Bronchial epithelial cell (primary cell): ENCODE measurements at regions not wholly inside any gene's neighbourhood (a gene's known extent, or its start where the extent isn't known, plus 50 kb on each side); places are given as distances from the start of the nearest gene placed in this dataset.

Experiments used
- DNase-seq: peaks from one replicate; pipeline ENCODE4 v3.0.0-alpha.2; 2010; ENCODE audit warnings: low read depth
- FAIRE-seq: peaks from 2 replicates; lab custom pipeline; 2011; peaks lifted over from hg19 to GRCh38; lab: Jason Lieb, UNC
- H3K27me3 ChIP-seq: 2 replicates; pipeline ENCODE4 v1.5.1; 2011; ENCODE audit warnings: low read length; ENCODE audit not compliant: control insufficient read depth, insufficient read depth
- H3K36me3 ChIP-seq: 2 replicates; pipeline ENCODE4 v1.5.1; 2011; ENCODE audit warnings: low read length; ENCODE audit not compliant: control insufficient read depth, insufficient read depth
- H3K4me3 ChIP-seq: 2 replicates; pipeline ENCODE4 v1.5.1; 2011; ENCODE audit warnings: mild to moderate bottlenecking, low read depth, low read length, control low read depth
- TF ChIP-seq, protein P1 (sequence below): IDR thresholded peaks from 2 replicates; pipeline ENCODE4 v1.5.1; 2011; ENCODE audit warnings: mild to moderate bottlenecking, moderate library complexity, low read length, control low read depth, inconsistent platforms; ENCODE audit not compliant: insufficient read depth, severe bottlenecking

DNA sequence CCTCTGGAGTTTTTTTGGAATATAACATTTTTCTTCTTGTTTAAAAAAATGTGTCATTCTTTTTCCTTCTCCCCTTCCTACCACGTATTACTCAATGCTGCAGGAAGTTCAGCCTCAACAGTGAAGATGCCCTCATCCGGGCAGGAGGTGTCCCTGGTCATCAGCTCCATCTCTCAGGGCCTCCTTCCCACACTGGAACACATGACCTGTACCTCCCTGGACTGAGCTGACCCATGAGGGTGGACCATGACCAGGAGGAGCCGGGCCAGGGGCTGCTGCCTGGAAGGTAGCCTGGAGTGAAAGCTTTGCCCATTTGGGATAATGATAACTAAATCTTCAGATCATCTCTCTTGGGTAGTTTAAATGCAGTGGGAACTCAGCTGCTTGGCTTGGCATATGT is 316.5 kb upstream of the ZMIZ1 start:
- H3K4me3 ChIP-seq = no peak overlapping the region
- TF ChIP-seq, protein P1, sequence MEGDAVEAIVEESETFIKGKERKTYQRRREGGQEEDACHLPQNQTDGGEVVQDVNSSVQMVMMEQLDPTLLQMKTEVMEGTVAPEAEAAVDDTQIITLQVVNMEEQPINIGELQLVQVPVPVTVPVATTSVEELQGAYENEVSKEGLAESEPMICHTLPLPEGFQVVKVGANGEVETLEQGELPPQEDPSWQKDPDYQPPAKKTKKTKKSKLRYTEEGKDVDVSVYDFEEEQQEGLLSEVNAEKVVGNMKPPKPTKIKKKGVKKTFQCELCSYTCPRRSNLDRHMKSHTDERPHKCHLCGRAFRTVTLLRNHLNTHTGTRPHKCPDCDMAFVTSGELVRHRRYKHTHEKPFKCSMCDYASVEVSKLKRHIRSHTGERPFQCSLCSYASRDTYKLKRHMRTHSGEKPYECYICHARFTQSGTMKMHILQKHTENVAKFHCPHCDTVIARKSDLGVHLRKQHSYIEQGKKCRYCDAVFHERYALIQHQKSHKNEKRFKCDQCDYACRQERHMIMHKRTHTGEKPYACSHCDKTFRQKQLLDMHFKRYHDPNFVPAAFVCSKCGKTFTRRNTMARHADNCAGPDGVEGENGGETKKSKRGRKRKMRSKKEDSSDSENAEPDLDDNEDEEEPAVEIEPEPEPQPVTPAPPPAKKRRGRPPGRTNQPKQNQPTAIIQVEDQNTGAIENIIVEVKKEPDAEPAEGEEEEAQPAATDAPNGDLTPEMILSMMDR = no peak
- DNase-seq (no peak), FAIRE-seq (no peak)
- no peaks in the 10 kb centered on the region for H3K36me3 ChIP-seq
- H3K27me3 ChIP-seq = peaks cover 16% of the 10 kb centered on the region

GRCh38 chr10:78752708-78753107 is 316.1 kb upstream of the ZMIZ1 start:
- DNase-seq (no peak), FAIRE-seq (no peak)
- no peak overlapping the region for H3K4me3 ChIP-seq
- TF ChIP-seq, protein P1 = no peak
- H3K36me3 ChIP-seq = no peaks in the 10 kb centered on the region
- peaks cover 16% of the 10 kb centered on the region for H3K27me3 ChIP-seq

GRCh38 chr10:78754269-78755062 is 314.3 kb upstream of the ZMIZ1 start:
- no peak for FAIRE-seq
- peaks cover 16% of the 10 kb centered on the region for H3K27me3 ChIP-seq
- TF ChIP-seq, protein P1 = no peak
- no peaks in the 10 kb centered on the region for H3K36me3 ChIP-seq
- H3K4me3 ChIP-seq = no peak overlapping the region
- no peak for DNase-seq

DNA sequence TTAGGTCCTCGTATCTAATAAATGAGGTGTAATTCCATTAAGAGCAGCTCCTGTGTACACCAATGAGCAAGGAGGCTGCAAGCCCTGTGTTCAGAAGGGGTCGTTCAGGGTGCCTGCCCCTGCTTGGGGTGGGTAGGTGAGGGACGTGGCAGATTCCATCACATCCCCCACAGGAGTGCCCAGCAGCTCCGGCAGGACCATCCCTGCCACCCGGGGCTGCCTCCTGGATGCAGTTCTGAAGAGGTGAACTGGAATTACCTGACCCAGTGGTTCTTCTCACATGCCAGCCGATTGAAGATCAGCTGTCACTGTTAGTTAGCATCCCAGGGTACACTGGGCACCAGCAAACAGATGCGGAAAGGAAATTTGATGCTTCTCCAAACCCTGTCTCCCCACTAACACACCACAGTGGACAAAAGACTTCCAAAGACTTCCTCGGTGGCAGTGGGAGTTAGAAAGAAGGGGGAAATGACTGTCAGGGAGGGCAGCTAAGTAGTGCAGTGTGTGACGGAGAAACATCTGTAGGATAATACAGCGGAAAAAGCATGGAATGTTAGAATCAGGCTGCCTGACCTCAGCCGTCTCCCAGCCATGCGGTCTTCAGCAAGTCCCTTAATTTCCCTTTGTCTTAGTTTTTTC is 313.6 kb upstream of the ZMIZ1 start:
- no peaks in the 10 kb centered on the region for H3K36me3 ChIP-seq
- no peak for FAIRE-seq
- H3K4me3 ChIP-seq = no peak overlapping the region
- DNase-seq = no peak
- TF ChIP-seq, protein P1 = no peak
- H3K27me3 ChIP-seq = peaks cover 14% of the 10 kb centered on the region

GRCh38 chr10:78755877-78756455 is 312.8 kb upstream of the ZMIZ1 start:
- H3K27me3 ChIP-seq = peaks cover 14% of the 10 kb centered on the region
- no peak for DNase-seq
- no peak for FAIRE-seq
- H3K4me3 ChIP-seq = no peak overlapping the region
- TF ChIP-seq, protein P1 = no peak
- no peaks in the 10 kb centered on the region for H3K36me3 ChIP-seq
